BE2C (cell line): ENCODE measurements at regions not wholly inside any gene's neighbourhood (a gene's known extent, or its start where the extent isn't known, plus 50 kb on each side); places are given as distances from the start of the nearest gene placed in this dataset.

Source experiments
- DNase-seq: peaks from one replicate; pipeline ENCODE4 v3.0.0-alpha.2; 2020
- H3K27me3 ChIP-seq: fragments of 250-450 bp; sonication (Bioruptor Pico); 2 replicates; pipeline ENCODE4 v1.5.1; 2020; ENCODE audit warnings: mild to moderate bottlenecking
- H3K36me3 ChIP-seq: fragments of 250-450 bp; sonication (Bioruptor Pico); 2 replicates; pipeline ENCODE4 v1.5.1; 2020; ENCODE audit warnings: mild to moderate bottlenecking
- H3K4me1 ChIP-seq: fragments of 250-450 bp; sonication (Bioruptor Pico); 2 replicates; pipeline ENCODE4 v1.5.1; 2020
- H3K4me3 ChIP-seq: 2 replicates; pipeline ENCODE4 v1.5.1; 2011; ENCODE audit warnings: low read depth, low read length
- H3K9me3 ChIP-seq: fragments of 250-450 bp; sonication (Bioruptor Pico); 2 replicates; pipeline ENCODE4 v1.5.1; 2020
- CTCF ChIP-seq: IDR thresholded peaks from 2 replicates; pipeline ENCODE4 v1.5.1; 2012; ENCODE audit warnings: mild to moderate bottlenecking, low read depth, low read length

GRCh38 chr5:74424162-74424868, 216.2 kb downstream of the ENC1 start:
- H3K4me3 ChIP-seq, result no peak overlapping the region
- H3K9me3 ChIP-seq, result peaks cover 2% of the 10 kb centered on the region
- no peak for DNase-seq
- no peak for TF ChIP-seq CTCF
- H3K4me1 ChIP-seq, result peaks cover 4% of the 10 kb centered on the region
- H3K27me3 ChIP-seq, result no peaks in the 10 kb centered on the region
- no peaks in the 10 kb centered on the region for H3K36me3 ChIP-seq

- H3K36me3 ChIP-seq, result no peaks in the 10 kb centered on the region
- TF ChIP-seq CTCF, result no peak
- H3K27me3 ChIP-seq, result no peaks in the 10 kb centered on the region
- peaks cover 4% of the 10 kb centered on the region for H3K4me1 ChIP-seq
- DNase-seq, result no peak
- peaks cover 2% of the 10 kb centered on the region for H3K9me3 ChIP-seq
- no peak overlapping the region for H3K4me3 ChIP-seq
These were observed 217.1 kb downstream of the ENC1 start for GRCh38 chr5:74423383-74423782.

- no peak overlapping the region for H3K4me3 ChIP-seq
- TF ChIP-seq CTCF, result no peak
- peaks cover 2% of the 10 kb centered on the region for H3K9me3 ChIP-seq
- H3K36me3 ChIP-seq, result no peaks in the 10 kb centered on the region
- DNase-seq, result no peak
- H3K27me3 ChIP-seq, result no peaks in the 10 kb centered on the region
- H3K4me1 ChIP-seq, result peaks cover 4% of the 10 kb centered on the region
These were observed 217.9 kb downstream of the ENC1 start for GRCh38 chr5:74422671-74423070.

- no peaks in the 10 kb centered on the region for H3K36me3 ChIP-seq
- peaks cover 2% of the 10 kb centered on the region for H3K9me3 ChIP-seq
- H3K27me3 ChIP-seq, result no peaks in the 10 kb centered on the region
- DNase-seq, result no peak
- H3K4me3 ChIP-seq, result no peak overlapping the region
- peaks cover 4% of the 10 kb centered on the region for H3K4me1 ChIP-seq
- TF ChIP-seq CTCF, result no peak
These were observed 218.5 kb downstream of the ENC1 start for GRCh38 chr5:74422030-74422429.

- peaks cover 4% of the 10 kb centered on the region for H3K4me1 ChIP-seq
- peaks cover 2% of the 10 kb centered on the region for H3K9me3 ChIP-seq
- H3K36me3 ChIP-seq, result no peaks in the 10 kb centered on the region
- H3K27me3 ChIP-seq, result no peaks in the 10 kb centered on the region
- no peak for DNase-seq
- no peak overlapping the region for H3K4me3 ChIP-seq
- no peak for TF ChIP-seq CTCF
These were observed 219.2 kb downstream of the ENC1 start for GRCh38 chr5:74421377-74421776.

- no peaks in the 10 kb centered on the region for H3K27me3 ChIP-seq
- H3K36me3 ChIP-seq, result no peaks in the 10 kb centered on the region
- H3K9me3 ChIP-seq, result peaks cover 2% of the 10 kb centered on the region
- H3K4me3 ChIP-seq, result no peak overlapping the region
- H3K4me1 ChIP-seq, result peaks cover 4% of the 10 kb centered on the region
- no peak for TF ChIP-seq CTCF
- DNase-seq, result no peak
These were observed 219.6 kb downstream of the ENC1 start for GRCh38 chr5:74420947-74421346.
